Stimulated activated CD4-positive, alpha-beta T cell treated with anti-CD3 and anti-CD28 coated beads, Interleukin-12 subunit alpha, Interleukin-12 subunit beta, amount 100 ng/mL, for 24 hours (primary cell): ENCODE measurements at regions not wholly inside any gene's neighbourhood (a gene's known extent, or its start where the extent isn't known, plus 50 kb on each side); places are given as distances from the start of the nearest gene placed in this dataset.
"Not testable (repeated sequence)": the region's sequence is repeated elsewhere in the genome, so short reads cannot be mapped to it uniquely, and the experiment has no call there.

Experiments used
- DNase-seq, 2 experiments: peaks; one replicate each; pipeline ENCODE4 v3.0.0-alpha.2; 2020; ENCODE audit warnings: low read depth in 2 of 2

DNA sequence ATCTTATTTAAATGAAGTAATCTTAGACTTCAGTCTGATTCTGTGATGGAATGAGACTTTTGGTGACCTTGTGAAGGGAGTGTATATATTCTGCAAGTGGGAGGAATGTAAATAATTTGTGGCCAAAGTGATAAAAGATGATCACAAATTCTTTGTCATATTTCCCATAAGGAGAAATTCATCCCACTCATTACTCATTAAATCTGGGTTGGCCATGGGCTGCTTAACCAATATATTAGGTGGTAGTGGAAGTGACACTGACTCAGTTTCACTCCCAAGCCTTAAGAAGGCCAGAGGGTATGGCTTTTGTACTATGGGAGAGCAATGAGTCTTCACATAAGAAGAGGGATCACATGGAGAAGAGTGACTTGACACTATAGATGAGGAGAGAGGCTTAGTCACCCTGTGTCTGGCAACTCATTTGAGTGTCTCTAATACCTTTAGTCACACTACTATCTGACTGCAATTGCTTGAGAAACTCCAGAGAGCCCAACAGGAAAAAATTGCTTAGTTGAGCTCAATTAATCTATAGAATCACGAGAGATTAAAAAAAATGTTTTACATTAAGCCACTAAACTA, 408.2 kb upstream of the PITX2 start:
- DNase-seq, result no peak

DNA sequence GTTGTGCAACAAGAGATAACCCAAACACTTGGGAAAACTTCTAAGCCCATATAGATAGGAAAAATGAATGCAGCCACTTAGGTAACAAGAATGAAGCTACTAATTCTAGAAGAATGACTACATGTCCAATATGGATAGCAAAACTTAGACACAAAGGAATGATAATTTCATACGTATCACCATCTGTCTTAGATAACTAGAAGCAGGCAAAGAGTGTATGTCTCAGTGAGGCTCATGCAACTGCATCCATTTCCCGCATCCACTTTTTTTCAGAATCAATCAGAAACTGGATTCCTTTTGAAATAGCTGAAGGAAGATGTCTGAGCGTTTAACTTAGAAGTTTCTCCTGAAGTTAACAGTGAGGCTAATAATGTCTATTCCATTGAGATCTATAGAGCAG, 408.7 kb upstream of the PITX2 start:
- no peak for DNase-seq

DNA sequence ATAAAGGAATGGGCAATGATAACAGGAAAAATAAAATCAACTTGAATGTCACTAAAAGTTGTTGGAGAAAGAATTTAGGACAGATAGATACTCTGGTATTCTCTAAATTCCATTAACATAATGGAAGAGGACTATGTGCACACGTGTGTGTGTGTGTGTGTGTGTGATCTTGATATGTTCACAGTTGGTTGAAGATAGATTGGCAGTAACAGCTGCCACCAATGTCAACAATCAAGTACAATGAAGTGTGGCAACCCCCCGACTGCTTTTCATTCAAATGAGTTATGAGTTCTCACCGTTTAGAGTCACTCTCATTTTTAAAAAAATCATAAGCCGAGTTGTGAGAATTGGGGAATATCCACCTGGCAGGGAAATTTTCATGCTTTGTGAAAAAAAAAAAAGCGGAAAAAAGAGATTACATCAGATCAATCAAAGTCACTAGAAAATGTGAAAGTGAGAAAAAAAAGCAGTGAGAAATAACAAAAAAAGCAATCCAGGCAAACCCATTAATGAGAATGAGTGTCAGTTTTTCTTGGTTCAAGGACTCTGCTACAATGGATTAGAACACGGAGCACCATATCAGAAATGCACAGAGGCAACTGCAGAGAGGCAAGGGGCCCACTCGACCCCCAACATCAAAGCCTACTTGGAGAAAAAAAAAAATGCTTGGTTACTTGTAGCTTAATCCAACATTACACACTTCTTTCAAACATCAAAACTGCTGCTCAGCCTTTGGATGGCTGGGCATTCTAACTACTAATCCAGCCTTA, 414.9 kb upstream of the PITX2 start:
- no peak for DNase-seq

DNA sequence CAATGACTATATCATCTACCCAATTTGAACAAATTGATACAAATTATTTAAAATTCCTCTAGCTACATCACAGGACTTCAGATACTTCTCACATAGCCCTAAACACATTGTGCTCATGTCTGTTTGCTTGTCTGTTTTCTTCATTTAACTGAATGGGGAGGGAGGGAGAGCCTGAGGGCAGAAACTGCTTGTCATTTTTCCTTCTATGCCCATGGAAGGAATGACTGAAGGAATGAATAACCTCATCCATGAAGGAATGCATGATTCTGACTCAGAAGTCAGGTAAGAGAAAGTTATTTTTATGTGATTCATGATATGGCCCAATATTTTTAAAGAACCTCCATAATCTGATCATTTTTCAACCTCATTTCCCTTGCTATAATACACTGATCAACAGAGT, 418.0 kb upstream of the PITX2 start:
- DNase-seq, result no peak

DNA sequence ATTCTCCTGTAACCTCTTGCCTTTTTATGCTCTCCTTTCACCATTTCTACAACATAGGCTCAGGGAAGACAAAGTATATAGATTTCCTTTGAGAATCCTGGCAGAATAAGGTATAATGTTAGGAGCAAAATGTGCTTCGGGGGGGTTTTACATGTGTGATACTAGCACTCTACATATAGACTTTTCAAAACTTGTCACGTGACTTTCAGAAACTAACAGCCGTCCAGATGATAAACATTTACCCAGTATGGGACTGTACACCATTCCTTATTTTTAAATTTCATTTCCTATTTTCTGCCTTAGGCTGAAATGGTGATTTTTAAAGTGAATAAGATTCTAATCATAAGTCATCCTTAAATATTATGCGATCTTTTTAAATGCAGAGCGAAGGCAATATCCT, 420.4 kb upstream of the PITX2 start:
- DNase-seq, result no peak

DNA sequence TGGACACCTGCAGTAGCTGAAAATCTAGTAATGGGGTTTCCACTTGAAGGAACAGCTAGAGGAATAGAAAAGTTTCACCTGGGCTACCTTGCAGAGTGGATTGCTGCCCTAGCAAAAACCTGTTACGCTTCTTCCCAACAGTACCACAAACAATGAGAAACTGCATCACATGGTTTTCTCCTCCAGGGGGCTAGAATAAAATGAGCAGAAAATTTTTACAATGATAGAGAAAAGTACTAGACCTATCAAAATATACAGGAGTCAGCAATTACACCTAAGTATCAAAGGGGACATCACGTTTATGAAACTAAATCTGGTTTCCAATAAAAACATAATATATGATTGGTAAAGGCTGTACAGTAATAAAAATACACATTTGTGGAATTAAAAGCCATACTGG, 423.1 kb upstream of the PITX2 start:
- no peak for DNase-seq

DNA sequence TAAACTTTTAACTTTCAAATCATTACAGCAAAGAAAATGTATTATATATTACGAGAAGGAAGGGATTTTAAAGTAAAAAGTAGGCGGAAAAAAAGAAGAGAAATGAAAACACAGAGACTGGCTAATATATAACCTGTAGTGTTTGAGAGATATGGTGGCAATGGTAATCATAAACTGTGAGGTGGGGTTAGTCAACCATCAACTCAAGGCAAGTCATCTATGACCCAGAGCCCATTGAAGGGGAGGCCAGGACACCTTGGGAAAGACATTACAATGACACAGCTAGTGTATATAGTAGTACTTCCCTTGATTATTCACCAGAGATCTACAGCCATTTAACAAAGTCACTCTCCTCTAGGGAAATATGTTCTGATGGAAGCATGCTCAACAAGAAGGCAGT, 423.9 kb upstream of the PITX2 start:
- DNase-seq, result no peak

DNA sequence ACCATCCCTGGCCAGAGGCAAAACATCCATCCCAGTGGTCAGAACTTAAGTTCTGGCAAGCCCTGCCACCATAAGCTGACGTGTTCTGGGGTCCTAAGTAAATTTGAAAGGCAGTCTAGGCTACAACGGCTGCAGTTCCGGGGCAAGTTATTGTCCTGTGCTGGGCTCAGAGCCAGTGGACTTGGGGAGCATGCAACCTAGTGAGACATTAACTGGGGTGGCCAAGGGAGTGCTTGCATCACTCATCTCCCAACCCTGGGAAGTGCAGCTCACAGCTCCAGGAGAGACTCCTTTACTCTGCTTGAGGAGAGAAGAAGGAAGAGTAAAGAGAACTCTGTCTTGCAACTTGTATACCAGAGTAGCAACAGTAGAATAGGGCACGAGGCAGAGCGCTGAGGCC, 425.4 kb upstream of the PITX2 start:
- no peak for DNase-seq

DNA sequence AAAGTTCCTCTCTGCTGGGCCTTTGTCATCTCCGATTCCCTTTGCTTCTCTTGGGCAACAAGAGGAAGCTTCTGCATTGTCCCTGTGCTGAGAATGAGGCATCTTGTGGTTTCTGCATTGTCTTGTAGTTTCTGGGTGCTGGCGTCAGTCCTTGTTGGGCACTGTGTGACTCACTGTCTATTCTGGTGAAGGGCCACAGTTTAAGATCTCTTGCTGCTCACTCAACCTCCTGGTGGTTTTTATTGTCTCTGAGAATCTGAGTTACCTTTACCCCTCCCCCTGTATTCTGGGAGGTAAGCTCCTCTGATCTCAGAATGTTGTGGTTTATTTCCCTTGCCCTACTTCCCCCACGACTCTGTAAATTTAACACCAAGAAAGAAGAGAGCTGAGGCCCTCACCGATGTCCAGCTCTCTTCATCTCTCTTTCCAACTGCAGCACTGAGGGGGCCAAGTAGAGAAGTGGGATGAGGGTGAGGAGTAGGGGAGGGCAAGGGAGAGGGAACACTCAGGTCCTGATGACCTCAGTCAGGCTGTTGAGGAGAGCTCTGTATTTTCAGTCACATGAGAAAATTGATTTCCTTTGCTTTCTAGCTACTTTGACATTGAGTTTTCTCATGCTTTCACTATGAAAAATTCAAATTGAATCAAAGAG, 441.6 kb upstream of the PITX2 start:
- no peak for DNase-seq

DNA sequence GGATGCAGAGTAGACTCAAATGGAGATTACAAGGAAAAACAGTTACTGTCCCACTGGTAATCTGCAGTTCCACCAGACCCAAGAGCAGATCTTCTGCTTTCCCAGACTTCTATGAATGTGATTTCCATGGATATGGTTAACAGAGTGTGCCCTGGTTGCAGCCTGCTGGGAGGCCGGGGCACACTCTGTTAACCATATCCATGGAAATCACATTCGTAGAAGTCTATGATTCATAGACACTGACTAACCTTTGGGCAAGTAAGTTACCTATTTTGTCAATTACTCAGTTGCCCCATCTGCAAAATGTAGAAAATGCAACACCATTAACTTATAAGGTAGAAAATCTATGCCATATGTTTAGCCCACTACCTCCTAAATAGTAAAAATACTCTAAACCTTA, 443.1 kb upstream of the PITX2 start:
- DNase-seq, result no peak

DNA sequence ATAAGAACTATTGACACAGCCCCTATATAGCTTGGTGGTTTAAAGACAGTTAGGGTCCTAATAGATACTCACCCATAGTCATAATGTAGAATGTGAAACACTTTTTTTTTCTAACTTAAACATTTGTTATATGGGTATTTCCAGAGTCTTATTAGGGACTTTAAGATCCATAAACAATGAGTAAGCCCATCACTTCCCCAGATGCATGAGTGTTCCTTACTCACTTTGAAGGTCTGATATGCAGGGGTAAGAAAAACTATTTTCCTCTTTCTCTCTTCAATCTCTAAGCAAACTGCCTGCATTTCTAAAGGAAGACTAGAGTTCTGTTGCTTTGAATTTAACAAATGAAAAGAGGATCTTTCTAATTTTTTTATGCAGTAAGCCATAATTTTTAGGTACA, 443.6 kb upstream of the PITX2 start:
- no peak for DNase-seq

DNA sequence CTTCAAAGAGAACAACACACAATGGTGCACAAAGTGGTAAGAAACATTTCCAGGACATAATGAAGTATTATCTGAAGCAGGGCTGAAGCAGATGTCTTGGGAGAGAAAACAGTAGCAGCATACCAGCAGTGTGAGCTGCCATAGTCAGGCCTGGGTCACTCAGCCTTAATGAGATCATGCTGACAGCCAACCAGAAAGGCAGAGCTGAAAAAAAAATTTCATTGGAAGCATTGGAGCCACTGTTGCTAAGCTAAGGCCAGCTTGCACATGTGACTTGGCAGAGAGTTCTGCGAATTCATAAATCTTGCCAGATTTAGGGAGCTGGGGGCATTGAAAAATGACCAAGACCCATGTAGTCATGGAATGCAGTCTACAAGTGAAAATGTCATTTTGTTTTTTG, 444.0 kb upstream of the PITX2 start:
- no peak for DNase-seq

DNA sequence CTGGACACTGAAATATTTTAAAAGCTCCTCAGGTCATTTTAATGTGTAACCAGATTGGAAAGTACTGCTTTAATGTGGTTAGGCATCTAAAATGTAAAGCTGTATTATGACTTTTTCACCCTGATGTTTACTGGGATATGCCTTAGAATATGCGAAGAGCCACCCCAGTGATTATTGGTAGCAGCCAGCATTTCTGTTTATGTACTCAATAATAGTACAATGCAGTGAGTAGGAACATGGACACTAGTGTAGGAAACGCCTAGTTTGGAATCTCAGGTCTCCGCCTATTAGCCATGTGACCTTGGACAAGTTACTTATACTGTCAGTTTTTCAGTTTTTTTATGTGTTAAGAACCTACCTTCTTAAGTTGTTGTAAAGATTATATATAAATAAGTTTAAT, 446.0 kb upstream of the PITX2 start:
- DNase-seq, result no peak

DNA sequence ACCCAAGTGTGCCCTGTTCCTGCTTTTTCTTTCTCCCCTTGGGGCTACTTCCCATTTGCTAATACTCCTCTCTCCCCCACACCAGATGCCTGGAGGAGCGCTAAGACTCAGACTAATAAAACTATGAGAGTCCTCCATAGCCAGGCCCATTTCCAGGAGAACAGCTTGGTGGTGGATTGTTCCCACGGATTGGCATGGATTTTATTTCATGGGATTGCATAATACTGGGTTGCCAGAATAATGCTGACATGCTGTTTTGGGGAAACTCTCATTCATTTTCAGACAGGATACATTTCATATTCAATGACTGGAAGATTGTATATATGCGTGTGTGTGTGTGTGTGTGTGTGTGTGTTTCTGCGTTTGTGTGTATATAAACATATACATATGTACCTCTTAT, 447.5 kb upstream of the PITX2 start:
- DNase-seq, result no peak

DNA sequence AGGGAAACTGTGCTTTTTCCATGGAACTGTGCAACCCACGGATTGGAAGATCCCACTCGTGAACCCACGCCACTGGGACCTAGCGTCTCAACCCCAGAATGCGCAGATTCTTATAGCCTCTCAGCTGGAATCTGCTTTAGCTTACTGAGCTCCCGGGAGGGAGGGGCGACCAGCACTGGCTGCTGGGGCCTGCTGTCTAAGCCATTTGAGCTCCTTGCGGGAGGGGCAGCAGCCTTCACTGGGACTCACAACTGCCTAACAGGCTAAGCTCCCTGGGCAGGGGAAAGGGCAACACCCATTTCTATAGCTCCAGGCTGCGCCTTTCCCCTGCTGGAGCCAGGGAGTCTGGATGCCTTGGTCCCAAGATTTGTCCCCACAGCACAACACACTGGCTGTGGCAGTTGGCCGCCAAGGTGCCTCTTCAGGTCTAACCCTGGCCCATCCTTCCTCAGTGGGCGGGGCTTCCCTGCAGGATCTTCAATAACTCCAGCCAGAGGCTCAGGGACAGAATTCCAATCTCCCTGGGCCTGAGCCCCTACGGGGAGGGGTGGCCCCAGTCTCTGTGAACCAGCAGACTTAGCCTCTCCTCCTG, 451.7 kb upstream of the PITX2 start:
- DNase-seq, result no peak

DNA sequence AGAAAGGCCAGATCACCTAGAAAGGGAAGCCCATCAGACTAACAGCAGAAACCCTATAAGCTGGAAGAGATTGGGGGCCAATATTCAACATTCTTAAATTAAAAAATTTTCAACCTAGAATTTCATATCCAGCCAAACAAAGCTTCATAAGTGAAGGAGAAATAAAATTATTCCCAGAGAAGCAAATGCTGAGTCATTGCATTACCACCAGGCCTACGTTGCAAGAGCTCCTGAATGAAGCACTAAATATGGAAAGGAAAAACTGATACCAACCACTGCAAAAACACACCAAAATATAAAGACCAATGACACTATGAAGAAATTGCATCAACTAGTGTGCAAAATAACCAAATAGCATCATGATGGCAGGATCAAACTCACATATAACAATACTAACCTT, 453.4 kb upstream of the PITX2 start:
- DNase-seq, result not testable (repeated sequence)

DNA sequence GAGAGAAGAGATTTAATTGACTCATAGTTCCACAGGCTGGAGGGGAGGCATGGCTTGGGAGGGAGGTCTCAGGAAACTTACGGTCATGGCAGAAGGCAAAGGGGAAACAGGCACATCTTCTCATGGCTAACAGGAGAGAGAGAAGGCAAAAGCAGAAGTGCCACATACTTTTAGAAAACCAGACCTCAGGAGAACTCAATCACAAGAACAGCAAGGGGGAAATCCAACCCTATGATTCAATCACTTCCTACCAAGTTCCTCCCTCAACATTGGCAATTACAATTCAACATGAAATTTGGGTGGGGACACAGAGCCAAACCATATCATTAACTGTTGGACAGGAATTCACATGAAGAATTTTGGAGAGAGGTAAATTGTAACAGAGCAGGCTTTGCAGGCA, 485.3 kb upstream of the PITX2 start:
- no peak for DNase-seq

DNA sequence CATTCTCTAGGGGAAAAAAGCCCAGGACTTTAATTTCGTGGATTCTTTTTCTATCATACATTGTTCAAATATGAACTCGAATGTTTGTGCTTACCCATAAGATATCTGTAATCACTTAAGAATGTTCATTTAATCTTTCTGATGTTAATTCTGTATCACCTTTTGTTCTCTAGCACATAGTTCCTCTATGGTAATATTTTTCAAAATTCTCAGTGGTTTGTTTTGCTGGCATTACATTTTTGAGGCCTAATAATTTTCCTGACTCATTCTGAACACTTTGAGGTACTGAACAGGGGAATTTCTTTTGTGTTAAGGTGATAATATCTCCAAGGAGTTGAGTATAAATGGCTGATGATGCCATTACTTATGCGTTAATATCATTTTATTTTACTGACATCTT, 490.7 kb upstream of the PITX2 start:
- no peak for DNase-seq

DNA sequence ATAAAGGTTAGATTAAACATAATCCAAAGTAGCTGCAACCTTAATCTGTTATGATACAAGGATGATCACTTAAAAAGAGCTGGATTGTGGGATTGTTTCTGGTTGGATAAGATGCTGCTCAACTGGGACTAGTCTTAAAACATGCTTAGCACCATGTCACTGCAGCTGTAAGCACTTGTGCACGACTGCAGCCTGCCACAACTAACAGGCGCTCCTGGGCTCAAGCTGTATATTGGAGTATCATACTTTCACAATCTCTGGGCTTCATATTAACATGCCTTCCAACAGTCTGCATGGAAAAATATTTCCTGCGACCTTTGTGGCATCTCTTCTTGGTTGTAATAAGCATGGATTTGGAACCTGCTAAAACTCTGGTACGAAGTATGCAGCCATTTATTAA, 493.0 kb upstream of the PITX2 start:
- DNase-seq, result no peak

DNA sequence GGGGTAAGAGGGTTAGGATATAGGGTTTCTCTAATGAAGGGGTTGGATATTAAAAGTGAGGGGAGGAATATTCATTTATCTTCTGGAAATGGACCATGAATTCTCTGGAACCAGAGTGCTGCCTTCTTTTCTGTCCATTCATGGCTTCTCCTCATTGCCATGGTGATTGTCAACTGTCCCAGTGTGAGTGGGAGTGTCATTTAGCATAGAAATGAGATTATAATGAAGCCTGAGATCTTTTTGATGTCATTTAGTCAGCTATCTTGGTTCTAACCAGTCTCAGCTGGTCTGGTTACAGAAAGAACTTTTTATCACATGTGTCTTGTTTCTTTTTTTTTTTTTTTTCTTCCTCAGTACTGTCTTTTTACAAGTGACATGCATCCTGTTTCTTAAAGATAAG, 497.3 kb upstream of the PITX2 start:
- DNase-seq, result no peak

DNA sequence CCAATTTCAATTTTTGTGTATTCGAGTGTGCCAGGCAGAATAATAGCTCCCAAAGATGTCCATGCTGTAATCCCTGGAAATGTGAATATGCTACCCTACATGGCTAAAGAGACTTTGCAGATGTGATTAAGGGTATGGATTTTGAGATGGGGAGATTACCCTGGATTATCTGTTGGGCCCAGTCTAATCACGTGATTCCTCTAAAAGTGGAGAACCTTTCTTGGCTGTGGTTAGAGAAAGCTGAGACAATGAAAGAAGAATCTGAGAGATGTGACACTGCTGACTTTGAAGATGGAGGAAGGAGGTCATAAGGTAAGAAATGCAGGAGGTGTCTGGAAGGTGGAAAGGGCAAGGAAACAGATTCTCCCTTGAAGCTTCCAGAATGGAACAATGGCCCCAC, 503.5 kb upstream of the PITX2 start:
- DNase-seq, result no peak

DNA sequence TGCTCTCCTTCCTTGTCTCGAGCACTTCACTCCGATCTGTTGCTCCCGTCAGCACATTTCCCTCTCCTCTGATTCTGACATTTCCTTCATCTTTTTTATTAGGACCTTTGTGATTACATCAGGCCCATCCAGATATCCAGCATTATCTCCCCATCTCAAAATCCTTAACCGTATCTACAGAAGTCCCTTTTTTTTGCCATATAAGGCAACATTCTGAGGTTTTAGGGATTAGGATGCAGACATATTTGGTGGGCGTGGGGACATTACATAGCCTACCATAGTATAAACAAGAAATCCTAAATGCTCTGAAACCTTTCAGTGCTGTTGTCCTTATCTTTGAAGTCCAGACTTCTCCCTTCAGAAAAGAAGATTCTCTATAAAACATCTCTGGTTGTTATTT, 505.0 kb upstream of the PITX2 start:
- DNase-seq, result no peak

DNA sequence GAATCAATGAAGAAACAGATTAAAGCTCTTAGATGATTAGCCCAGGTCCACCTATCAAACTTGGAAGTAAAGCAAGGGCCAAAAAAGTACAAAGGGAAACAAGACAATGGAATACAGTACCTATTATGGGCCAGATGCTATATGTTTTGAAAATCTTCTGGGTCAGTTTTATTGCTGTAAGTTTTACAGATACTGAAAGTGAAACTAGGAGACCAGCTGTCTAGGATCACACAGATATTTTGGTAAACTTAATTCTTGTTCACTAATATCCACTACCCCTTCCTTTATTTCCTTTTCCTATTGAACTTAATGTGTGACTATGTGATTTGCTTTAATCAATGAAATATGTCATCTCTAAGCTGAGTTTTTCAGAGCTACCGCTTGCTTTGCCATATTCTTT, 505.4 kb upstream of the PITX2 start:
- DNase-seq, result no peak
